ENCODE measurements at regions not wholly inside any gene's neighbourhood (a gene's known extent, or its start where the extent isn't known, plus 50 kb on each side); places are given as distances from the start of the nearest gene placed in this dataset.
"Not testable (repeated sequence)": the region's sequence is repeated elsewhere in the genome, so short reads cannot be mapped to it uniquely, and the experiment has no call there.

DNA sequence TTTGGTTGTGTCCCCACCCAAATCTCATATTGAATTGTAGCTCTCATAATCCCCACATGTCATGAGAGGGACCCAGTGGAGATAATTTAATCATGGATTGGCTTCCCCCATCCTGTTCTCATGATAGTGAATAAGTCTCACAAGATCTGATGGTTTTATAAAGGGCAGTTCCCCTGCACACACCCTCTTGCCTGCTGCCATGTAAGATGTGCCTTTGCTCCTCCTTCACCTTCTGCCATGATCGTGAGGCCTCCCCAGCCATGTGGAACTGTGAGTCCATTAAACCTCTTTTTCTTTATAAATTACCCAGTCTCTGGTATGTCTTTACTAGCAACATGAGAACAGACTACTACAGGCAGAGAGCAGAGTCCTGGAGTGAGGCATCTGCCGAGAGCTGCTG lies 90.2 kb upstream of the SLC45A1 start:
- not testable (repeated sequence) for DNase-seq

DNA sequence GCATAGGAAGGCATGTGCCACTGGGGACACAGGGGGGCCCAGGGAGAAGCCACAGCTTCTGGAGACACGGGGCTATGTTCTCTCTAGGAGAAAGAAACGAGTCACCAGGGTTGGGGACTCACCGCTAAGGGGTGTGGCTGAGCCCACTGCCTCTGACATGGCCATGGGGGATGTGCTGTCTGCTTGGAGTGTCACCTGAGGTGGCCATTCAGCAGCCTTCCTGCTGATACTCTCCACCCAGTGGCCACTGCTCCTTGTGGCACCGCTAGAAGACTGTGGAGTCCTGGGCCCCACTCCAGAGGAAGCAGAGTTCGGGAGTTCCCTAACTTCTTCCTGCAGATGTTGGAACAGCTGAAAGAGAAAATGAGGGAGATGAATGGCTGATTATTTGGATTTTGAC lies 91.2 kb upstream of the SLC45A1 start:
- DNase-seq = no peak

DNA sequence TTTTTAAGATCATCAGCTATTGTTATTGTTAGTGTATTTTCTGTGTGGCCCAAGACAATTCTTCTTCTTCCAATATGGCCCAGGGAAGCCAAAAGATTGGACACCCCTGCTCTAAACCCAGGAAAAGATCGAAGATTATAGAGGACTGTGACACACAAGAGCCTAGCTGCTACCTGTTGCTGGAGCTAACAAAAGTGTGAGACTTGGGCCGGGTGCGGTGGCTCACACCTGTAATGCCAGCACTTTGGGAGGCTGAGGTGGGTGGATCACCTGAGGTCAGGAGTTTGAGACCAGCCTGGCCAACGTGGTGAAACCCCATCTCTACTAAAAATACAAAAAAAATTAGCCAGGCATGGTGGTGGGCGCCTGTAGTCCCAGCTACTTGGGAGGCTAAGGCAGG lies 91.9 kb upstream of the SLC45A1 start:
- not testable (repeated sequence) for DNase-seq

DNA sequence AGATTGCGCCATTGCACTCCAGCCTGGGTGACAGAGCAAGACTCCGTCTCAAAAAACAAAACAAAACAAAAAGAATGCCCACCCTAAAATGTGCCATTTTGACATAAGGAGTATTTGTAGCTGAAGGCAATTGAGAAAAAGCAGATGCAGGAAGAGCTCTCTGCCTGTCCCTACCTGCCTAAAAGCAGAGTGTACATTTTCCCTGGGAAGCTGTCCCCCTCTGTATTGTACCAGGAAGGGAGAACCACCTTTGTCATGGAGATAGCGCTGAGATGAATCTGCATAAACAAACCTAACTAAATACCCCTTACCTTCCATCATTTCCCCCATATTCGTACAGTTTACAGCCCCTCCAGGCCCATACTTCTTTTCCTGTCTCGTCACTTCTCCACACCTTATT lies 94.4 kb upstream of the SLC45A1 start:
- no peak for DNase-seq

DNA sequence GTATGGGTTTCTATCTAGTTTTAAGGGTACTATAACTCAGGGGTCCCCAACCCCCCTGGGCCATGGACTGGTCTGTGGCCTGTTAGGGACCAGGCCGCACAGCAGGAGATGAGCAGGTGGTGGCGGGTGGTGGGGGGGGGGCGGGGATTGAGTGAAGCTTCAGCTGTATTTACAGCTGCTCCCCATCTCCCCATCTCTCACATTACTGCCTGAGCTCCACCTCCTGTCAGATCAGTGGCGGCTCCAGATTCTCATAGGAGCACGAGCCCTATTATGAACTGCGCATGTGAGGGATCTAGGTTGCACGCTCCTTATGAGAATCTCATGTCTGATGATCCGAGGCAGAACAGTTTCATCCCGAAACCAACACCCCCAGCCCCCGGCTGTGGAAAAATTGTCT lies 95.1 kb upstream of the SLC45A1 start:
- DNase-seq = no peak

DNA sequence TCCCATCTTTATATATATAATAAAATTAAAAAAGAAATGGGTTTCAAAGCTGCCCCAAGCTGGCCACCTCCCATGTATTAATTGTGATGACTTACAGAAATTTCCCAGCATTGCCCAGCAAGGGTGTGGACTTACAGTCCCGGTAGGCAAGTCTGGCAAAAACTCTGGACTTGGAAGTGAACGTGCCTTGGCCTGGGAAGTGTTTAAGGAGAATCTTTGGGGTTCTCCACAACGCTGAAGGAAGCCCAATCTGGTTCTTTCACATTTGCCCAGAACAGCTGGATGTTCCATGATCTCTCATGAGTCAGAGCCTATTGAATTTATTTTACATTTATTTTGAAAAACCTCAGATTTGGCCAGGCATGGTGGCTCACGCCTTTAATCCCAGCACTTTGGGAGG lies 98.4 kb upstream of the SLC45A1 start:
- DNase-seq = no peak

DNA sequence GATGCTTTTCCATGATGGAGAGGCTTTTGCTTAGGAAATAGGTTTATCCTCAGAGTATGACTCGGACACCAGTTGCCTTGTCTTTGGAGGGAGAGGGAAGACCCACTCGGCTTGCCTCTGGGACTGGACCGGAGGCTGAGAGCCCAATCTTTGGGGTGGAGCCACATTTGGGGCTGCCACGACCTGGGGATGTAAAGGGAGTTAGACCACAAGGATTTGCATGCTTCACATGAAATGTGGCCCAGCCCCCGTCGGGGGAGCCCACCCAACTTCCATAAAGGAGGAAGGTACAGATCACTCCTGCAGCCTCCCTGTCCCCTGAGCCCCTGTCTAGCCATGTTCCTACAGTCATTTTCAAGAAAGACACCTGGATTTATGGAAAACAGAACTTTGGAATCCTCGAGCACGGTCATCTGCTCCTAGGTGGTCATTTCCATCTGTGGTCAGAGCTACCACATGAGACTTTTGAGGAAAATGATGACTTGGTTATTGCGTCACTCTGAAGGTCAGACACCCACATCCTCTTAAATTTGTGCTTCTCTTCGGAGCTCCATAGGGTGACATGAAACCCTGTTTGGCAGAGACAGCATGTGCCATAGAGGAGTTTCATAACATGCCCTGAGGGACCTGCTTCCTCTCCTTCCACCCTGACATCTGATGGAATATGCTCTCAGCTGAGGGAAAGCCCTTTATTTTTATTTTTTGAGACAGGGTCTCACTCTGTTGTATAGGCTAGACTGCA lies 99.4 kb upstream of the SLC45A1 start:
- DNase-seq = no peak

DNA sequence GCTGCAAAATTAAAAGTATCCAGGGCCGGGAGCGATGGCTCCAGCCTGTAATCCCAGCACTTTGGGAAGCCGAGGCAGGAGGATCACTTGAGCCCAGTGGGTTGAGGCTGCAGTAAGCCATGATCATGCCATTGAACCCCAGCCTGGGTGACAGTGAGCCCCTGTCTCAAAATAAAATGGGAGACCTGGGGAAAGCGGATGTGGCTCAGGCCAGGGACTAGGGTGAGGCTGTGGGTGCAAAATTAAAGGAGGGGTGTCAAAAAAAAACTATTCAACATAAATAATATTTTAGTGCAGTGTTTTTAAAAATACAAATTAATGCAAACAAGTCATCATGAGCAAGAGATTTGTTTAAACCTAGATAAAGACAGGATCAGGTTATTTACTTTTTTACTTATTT lies 100.1 kb upstream of the SLC45A1 start:
- DNase-seq = no peak

DNA sequence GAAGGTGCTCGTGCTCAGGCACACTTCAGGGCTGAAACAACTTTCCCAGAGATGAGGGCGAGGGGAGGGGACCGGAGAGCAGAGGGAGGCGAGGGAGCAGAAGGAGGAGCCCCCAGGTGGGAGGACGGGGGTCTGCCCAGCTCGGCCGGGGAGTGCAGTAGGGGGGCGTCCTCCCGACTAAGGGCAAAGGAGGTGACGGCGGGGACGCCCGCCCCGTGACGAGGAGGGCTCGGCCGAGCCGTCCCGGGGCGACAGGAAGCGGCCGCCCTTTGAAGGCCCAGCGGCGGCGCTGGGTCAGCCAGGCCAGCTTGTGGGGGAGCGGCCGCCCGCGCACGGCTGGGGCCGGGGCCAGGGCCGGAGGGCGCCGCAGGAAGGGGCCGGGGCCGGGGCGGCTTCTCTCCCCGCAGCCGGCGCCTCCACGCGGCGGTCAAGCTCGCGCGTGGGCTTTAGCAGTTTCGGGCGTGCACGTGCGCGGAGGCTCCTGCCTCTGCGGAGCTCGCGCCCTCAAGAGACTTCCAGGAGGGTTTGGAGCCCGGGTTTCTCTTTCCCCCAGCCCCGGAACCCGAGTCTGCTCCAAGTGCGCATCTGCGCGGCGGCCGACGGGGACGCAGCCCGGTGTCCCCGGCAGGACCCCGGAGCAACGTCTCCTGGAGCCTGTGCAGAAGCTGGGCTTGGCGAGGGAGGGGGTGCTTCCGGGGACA lies 100.8 kb upstream of the SLC45A1 start:
- no peak for DNase-seq

DNA sequence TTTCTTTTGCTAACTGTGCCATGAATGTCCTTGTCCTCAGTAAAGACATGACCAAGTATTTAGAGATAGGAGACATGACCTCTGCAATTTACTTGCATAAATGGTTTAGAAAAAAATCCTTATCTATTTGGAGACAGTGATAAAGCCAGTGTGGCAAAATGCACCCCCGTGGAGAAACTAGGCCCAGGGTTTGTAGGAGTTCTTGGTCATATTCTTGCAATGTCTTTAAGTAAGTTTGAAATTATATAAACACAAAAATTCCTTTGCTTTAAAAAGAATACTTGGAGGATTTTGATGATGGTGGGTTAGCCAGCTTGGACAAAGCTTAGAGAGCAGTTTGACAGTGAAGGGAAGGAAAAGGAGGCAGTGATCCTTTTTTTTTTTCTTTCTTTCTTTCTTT lies 101.9 kb upstream of the SLC45A1 start:
- DNase-seq = no peak

DNA sequence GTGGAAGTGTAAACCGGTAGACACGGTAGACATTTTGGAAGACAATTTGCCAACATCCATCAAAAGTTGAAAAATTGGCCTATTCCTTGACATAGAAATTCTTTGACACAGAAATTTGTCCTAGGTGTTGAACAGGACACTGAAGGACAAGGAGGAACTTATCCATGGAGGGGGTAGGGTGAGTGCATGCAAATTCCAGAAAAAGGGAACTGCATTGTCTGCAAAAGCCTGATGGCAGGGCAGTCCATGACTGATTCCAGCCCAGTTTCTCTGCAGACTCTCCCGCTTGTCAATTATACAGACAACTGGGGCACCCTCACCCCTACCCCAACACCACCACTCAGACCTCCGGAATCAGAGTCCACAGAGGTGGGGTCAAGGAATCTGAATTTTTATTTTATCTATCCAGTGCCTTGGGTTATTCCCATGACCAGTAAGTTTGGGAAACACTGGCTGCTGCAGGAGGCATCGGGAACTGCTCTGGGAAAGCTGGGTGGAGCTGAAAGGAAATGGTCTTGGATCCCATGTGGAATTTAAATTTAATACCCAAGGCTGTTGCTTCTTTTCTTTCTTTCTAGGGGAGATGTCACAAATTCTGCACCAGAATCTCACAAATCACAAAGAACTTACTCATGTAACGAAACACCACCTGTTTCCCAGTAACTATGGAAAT lies 103.3 kb upstream of the SLC45A1 start:
- DNase-seq = no peak

DNA sequence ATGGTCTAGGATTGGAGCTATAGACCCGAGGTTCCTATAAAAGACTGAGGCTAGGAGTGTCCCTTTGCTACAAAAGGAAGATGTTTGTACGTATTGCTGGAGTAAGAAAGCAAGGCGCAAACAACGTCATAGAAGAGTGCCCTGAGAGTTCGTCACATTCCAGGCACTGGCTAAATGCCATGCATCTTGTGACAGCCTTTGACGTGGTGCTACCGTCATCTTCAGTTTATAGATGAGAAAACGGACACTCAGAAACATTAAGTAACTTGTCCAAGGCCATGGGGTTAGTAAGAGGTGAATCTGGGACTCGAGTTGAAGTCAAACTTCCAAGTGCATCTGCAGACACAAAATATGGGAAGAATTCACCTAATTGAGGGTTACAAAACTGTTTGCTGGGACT lies 104.2 kb upstream of the SLC45A1 start:
- no peak for DNase-seq

DNA sequence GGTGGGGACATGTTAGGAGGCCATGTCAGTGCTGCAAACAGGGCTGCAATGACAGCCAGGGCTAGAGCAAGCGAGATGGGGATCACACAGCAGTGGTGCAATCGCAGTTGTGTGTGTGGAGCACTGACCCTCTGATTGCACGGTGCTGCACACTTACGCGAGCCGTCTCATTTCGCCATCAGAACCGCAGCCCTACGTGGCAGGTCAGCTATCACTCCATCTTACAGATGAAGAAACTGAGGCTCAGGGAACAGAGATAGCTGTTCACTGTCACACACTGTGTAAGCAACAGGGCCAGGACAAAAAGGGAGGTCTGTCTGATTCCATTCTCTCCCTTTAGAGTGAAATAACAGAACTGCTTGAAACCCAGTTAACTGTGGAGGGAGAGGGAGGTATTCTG lies 104.8 kb upstream of the SLC45A1 start:
- DNase-seq = no peak

DNA sequence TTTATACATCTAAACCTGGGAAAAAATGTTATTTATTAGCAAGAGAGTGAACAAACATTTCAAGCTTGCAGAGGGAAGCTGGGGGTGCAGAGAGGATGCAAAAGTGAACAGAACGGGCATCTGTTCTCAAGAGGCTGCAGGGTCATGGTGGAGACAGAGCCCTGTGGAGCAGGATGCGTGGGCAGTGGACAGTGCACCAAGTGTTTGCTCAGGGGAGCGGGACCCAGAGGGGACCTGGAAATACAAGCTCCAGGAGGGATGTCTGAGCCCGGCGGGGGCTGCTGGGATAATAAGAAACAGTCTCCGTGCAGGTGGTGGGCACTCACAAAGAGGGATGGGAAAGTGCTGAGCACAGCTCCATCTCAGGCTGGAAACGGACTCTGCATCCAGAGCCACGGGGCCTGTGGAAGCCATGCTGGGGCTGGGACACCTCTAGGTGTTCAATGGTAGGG lies 105.3 kb upstream of the SLC45A1 start:
- DNase-seq = no peak

DNA sequence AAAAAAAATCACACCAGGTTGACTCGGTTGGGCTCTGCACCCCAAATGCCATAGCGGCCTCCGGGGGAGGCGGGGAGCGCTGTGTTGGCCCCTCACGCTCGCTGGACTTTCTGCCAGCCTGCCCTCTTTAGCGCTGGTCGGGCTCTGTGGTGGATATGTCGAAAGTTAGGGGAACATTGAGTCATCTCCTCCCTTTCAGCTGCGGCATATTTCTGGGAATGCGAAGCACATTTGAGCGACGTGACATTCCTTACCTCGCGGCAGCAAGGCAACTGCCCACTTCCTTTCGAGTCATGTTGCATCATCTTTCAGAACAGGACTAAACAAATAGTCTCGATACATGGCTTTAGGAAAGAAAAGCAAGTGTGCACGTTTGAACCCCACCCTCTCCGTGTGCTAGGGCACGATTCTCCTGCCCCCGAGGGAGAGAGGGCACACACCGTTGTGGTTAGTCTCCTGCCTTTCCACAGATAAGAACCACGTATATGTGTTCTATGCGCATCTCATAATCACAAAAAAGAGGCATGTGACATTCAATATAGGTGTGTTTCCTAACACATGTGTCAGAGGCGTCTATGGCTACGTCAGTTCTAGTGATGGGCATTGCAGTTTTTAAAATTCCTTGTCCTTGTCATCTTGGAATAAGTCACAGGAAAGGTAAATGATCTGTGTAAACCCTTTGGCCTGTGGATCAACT lies 105.9 kb upstream of the SLC45A1 start:
- no peak for DNase-seq

DNA sequence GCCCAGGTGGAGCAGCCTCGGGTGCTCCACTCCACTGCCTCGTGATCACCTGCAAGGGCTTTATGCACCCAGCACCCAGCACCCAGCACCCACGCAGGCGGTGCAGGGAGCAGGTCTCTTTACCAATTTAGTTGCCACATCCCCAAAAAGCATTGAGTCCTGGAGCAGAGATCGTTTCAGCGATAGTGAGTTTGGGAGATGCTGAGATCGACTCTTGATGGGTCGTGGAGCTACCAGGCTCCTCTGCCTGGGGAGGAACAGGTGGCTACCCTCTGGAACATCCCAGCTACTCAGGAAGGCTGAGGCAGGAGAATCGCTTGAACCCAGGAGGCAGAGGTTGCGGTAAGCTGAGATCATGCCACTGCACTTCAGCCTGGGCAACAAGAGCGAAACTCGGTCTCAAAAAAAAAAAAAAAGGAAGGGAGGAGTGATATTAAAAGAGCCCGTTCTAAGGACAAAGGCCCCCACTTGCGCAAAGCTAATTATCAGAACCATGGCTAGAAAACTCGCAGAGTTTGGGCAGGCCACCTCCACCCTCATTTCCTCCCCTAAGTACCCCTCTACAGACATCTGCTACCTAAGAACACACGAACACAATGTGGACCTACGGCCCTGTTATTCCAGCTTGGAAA lies 106.5 kb upstream of the SLC45A1 start:
- no peak for DNase-seq

DNA sequence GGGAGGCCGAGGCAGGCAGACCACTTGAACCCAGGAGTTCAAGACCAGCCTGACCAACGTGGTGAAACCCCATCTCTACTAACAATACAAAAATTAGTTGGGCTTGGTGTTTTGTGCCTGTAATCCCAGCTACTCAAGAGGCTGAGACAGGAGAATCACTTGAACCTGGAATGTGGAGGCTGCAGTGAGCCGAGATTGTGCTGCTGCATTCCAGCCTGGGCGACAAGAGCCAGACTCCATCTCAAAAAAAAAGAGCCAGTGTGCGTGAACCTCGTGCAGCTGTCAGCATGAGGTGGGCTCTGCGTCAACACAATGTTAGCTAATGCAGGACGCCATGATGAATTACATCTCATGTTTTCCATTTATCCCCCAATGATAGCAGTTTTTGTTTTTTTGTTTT lies 110.7 kb upstream of the SLC45A1 start:
- no peak for DNase-seq

DNA sequence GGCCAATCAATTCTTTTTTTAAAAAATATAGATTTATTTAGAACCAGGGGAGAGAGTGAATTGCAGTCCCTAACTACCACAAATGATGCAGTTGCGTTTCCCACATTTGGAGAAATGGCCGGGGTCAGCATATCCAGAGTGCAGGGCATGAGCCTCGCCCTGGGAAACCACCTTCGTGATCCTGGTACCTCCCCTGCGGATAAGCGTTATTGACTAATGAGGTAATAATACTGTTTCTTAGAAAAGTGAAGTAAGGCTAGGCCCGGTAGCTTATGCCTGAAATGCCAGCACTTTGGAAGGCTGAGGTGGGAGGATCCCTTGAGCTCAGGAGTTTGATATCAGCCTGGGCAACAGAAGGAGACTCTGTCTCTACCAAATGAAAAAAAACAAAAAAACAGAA lies 111.5 kb upstream of the SLC45A1 start:
- DNase-seq = no peak

DNA sequence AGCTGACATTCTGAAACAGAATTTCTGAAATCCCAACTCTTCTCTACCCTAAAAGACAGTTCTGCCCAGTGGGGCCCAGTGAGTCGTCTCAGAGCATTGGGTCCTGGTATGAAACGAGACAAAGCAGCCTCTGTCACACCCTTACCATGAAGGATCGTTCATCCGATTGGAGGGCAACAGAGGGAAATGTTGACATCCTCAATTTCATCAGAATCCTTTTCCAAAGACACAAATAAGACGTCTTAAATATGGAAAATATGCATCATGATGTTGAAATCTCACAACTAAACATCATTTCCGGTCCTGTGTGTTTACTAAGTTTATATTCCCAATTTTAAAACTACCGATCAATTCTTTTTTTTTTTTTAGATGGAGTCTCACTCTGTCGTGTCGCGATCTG lies 112.1 kb upstream of the SLC45A1 start:
- no peak for DNase-seq

DNA sequence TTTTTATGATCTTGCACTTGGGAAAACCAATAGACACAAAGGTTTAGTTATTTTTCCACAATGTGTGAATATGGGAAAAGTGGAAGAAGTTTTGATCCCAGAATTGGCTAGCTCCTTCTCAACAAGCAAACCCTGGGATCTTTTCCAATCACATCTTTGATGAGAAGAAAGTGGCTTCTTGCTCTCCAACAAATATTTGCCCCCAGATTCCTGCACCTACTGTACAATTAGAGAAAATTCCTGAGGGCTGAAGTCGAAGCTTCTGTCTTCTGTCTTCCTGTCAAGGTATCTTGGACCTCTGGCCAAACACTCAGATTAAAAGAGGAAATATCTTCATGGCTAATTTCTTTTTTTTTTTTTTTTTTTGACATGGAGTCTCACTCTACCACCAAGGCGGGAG lies 113.1 kb upstream of the SLC45A1 start:
- no peak for DNase-seq

DNA sequence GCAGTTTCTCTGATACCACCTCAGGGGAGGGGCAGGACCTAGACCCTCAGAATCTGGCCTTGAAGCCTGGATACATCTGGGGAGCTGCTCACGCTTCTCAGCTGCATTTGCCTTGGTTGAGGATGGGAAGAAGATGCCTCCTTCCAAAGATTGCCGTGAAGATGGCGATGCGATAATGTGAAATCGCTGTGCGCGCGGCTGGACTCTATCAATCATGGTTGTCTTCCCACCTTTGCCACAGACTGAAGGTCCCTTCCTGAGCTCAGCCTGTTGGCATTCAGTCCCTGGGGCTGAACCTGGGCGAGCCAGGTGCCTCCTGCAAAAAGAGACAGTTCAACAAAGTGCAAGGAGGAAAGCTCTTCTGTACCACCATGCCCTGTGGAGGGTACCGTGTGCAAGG lies 114.4 kb upstream of the SLC45A1 start:
- no peak for DNase-seq

DNA sequence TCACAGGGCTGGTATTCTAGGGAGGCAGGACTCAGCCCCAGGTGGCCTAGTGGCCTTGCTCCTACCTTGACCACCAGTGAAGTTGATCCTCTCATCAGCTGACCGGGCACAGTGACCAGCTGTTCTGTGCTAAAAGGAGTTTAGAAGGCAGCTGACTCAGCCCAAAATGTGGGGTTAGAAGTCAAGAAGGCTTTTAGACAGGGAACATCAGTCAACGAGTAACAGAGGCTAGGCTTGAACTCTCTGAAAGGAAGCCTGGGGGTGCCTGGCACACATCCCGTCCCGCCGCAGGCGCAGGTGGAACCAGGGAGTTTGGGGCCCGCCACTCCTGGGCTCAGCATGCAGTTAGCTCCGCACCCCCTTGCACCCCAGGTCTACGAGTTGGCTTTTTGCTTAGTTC lies 114.9 kb upstream of the SLC45A1 start:
- no peak for DNase-seq
